ENCODE measurements at regions not wholly inside any gene's neighbourhood (a gene's known extent, or its start where the extent isn't known, plus 50 kb on each side); places are given as distances from the start of the nearest gene placed in this dataset.

- TF ChIP-seq CTCF (IDR thresholded peaks at IDR 0.05) (no peak), POLR2A (IDR thresholded peaks at IDR 0.05) (no peak)
Observed at GRCh38 chrX:4091046-4091760, 377.8 kb upstream of the PRKX start.
